ENCODE measurements at regions not wholly inside any gene's neighbourhood (a gene's known extent, or its start where the extent isn't known, plus 50 kb on each side); places are given as distances from the start of the nearest gene placed in this dataset.

- Histone ChIP-seq H3K36me3 (no peaks in the 10 kb centered on the region), H3K9me3 (peaks cover 0 to 4% (median 0%) of the 10 kb centered on the region in 11 donors), H3K4me1 (no peaks in the 10 kb centered on the region), H3K27me3 (no peaks in the 10 kb centered on the region), H3K4me3 (no peak overlapping the region), H3K27ac (no peak overlapping the region)
- TF ChIP-seq CTCF (IDR thresholded peaks at IDR 0.05): no peak
- intact Hi-C loops (cut with DNase I): loop anchor here in 4 of 10 donors (10.0 kb wide), 3 partner anchors 115 to 295 kb away; no protein-coding TSS in a partner anchor
- DNase-seq (no peak), ATAC-seq (no peak)
- 98 to 100% methylated on average over 1 of the region's 1 CpG for WGBS, 2 donors
These were observed 424.3 kb downstream of the COG6 start for GRCh38 chr13:40079721-40080120.

- ATAC-seq: no peak
- Histone ChIP-seq H3K36me3 (no peaks in the 10 kb centered on the region), H3K9me3 (peaks cover 0 to 4% (median 0%) of the 10 kb centered on the region in 11 donors), H3K27me3 (no peaks in the 10 kb centered on the region), H3K4me1 (no peaks in the 10 kb centered on the region), H3K27ac (no peak overlapping the region), H3K4me3 (no peak overlapping the region)
- DNase-seq: no peak
- intact Hi-C loops (cut with DNase I): no loop called here
- TF ChIP-seq CTCF (IDR thresholded peaks at IDR 0.05): no peak
- 95 to 96% methylated on average over 2 of the region's 2 CpGs for WGBS, 2 donors
These were observed 425.2 kb downstream of the COG6 start for GRCh38 chr13:40080676-40081075.

- H3K9me3 ChIP-seq: peaks cover 0 to 4% (median 0%) of the 10 kb centered on the region in 11 donors
- ATAC-seq: peak in 4 of 8 donors; percentile 25 to 40 (median 36)
- intact Hi-C loops (cut with DNase I): no loop called here
- peak in 1 of 2 donors; percentile 28 for DNase-seq
- no peaks in the 10 kb centered on the region for H3K36me3 ChIP-seq
- WGBS, 2 donors: 66 to 75% methylated on average over 8 of the region's 8 CpGs
- no peak overlapping the region for H3K4me3 ChIP-seq
- H3K27me3 ChIP-seq: no peaks in the 10 kb centered on the region
- no peaks in the 10 kb centered on the region for H3K4me1 ChIP-seq
- no peak overlapping the region for H3K27ac ChIP-seq
- TF ChIP-seq CTCF (IDR thresholded peaks at IDR 0.05): peak in 1 of 9 donors; percentile 6
These were observed 427.2 kb downstream of the COG6 start for GRCh38 chr13:40082639-40083038.

- intact Hi-C loops (cut with DNase I): no loop called here
- DNase-seq: no peak
- Histone ChIP-seq H3K9me3 (peaks cover 0 to 4% (median 0%) of the 10 kb centered on the region in 11 donors), H3K4me1 (no peaks in the 10 kb centered on the region), H3K36me3 (no peaks in the 10 kb centered on the region), H3K27ac (no peak overlapping the region), H3K4me3 (no peak overlapping the region), H3K27me3 (no peaks in the 10 kb centered on the region)
- no peak for ATAC-seq
- TF ChIP-seq CTCF (IDR thresholded peaks at IDR 0.05): no peak
- 89 to 94% methylated on average over 2 of the region's 2 CpGs for WGBS, 2 donors
These were observed 428.4 kb downstream of the COG6 start for GRCh38 chr13:40083841-40084240.

All from heart right ventricle (tissue), 16 donors.